ENCODE measurements at regions not wholly inside any gene's neighbourhood (a gene's known extent, or its start where the extent isn't known, plus 50 kb on each side); places are given as distances from the start of the nearest gene placed in this dataset.
"Not testable (repeated sequence)": the region's sequence is repeated elsewhere in the genome, so short reads cannot be mapped to it uniquely, and the experiment has no call there.

DNA sequence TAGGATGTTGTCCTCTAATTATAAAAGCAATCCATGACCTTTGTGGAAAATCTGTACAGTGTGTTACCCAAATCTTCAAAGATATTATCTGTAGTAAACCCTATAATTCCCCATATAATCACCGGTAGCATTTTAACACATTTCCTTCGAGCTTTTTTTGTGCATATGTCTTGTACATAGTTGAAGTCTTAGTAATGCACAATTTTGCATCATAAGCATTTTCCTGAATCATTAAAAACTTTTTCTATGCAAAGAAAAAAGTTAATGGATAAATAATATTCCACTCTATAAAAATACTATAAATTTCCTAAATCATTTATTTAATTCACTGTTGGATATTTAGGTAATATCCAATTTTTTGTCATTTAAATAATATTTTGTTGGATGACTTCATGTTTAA is 201.7 kb downstream of the RRAGC start:
- intact Hi-C loops (cut with DNase I, micrococcal nuclease): no loop called here
- TF ChIP-seq, protein P1, sequence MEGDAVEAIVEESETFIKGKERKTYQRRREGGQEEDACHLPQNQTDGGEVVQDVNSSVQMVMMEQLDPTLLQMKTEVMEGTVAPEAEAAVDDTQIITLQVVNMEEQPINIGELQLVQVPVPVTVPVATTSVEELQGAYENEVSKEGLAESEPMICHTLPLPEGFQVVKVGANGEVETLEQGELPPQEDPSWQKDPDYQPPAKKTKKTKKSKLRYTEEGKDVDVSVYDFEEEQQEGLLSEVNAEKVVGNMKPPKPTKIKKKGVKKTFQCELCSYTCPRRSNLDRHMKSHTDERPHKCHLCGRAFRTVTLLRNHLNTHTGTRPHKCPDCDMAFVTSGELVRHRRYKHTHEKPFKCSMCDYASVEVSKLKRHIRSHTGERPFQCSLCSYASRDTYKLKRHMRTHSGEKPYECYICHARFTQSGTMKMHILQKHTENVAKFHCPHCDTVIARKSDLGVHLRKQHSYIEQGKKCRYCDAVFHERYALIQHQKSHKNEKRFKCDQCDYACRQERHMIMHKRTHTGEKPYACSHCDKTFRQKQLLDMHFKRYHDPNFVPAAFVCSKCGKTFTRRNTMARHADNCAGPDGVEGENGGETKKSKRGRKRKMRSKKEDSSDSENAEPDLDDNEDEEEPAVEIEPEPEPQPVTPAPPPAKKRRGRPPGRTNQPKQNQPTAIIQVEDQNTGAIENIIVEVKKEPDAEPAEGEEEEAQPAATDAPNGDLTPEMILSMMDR (IDR thresholded peaks at IDR 0.05): no peak
- DNase-seq: no peak
- no peak overlapping the region for H3K4me3 ChIP-seq
- no peak for ATAC-seq
- H3K36me3 ChIP-seq (ENCODE audit: low read depth): no peaks in the 10 kb centered on the region
- H3K9me3 ChIP-seq: no peaks in the 10 kb centered on the region
- no peaks in the 10 kb centered on the region for H3K4me1 ChIP-seq (ENCODE audit: low read depth)

DNA sequence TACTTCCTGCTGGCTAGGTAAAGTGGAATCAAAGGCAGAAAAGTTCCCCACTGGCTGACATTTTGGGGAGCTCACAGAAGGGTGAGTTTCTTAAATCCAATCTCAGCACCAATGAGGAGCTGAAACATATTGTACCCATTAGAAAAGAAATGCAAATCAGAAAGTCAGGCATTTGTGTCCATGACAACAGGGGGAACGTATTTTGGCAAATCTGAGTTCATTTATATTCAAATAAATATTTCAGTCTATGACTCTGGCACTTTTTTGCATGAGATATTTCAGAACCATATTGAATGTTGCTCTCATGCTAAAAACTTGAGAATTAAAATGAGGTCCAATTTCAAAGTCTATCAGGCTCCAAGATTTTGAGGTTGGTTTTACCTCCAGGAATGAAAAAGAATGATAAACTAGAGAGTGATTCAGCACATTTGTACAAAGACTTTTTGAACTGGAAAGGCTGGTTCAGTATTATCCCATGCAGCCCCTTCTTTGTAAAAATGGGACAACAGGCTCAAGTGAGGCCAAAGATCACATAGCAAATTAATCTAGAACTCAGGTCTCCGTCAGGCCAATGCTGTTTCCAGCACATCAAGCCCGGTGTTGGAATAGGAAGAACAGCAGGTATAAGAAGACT is 202.2 kb downstream of the RRAGC start:
- Histone ChIP-seq H3K9me3 (no peaks in the 10 kb centered on the region), H3K36me3 (ENCODE audit: low read depth) (no peaks in the 10 kb centered on the region), H3K4me3 (no peak overlapping the region), H3K4me1 (ENCODE audit: low read depth) (no peaks in the 10 kb centered on the region)
- intact Hi-C loops (cut with DNase I, micrococcal nuclease): no loop called here
- ATAC-seq: no peak
- TF ChIP-seq, protein P1 (IDR thresholded peaks at IDR 0.05): no peak
- no peak for DNase-seq

DNA sequence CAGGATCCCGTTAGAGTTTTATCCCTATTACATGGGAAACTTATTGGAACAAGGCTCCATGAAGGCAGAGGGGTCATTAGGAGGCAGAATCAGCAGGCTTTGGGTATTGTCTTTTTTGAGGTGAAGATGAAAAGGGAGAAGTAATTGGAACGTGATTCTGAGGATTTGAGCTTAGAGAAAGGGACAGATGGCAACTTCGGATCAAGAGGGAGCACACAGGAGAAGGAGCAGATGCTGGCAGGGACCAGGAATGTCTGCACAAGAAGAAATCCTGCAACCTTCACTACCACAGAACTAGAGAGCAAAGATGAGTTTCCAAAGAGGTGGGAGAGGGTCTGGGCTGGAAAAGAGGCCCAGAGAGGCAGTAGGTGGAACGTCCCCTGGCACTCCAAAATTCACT is 202.8 kb downstream of the RRAGC start:
- Histone ChIP-seq H3K36me3 (ENCODE audit: low read depth) (no peaks in the 10 kb centered on the region), H3K9me3 (no peaks in the 10 kb centered on the region), H3K4me1 (ENCODE audit: low read depth) (no peaks in the 10 kb centered on the region), H3K4me3 (no peak overlapping the region)
- TF ChIP-seq, protein P1 (IDR thresholded peaks at IDR 0.05): no peak
- ATAC-seq: no peak
- no peak for DNase-seq
- intact Hi-C loops (cut with DNase I, micrococcal nuclease): no loop called here

DNA sequence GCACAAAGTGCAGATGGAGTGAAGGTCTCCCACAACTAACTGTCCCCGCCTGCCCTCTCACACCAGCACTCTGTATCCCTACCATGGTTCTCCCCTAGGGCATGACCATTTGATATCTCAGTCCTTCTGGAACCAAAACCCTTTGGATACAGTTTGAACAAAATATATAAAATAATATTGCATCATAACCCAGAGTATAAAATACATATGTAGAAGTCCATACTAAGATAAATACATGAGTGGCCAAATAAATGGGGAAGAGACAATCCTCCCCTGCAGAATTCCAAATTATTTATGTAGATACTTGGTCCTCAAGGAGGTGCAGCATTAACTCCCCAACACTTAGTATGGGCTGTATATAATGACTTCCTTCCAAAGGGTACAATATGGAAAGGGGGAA is 207.4 kb downstream of the RRAGC start:
- intact Hi-C loops (cut with DNase I, micrococcal nuclease): no loop called here
- Histone ChIP-seq H3K4me3 (no peak overlapping the region), H3K9me3 (no peaks in the 10 kb centered on the region), H3K36me3 (ENCODE audit: low read depth) (no peaks in the 10 kb centered on the region), H3K4me1 (ENCODE audit: low read depth) (no peaks in the 10 kb centered on the region)
- ATAC-seq: no peak
- TF ChIP-seq, protein P1 (IDR thresholded peaks at IDR 0.05): no peak
- DNase-seq: no peak

DNA sequence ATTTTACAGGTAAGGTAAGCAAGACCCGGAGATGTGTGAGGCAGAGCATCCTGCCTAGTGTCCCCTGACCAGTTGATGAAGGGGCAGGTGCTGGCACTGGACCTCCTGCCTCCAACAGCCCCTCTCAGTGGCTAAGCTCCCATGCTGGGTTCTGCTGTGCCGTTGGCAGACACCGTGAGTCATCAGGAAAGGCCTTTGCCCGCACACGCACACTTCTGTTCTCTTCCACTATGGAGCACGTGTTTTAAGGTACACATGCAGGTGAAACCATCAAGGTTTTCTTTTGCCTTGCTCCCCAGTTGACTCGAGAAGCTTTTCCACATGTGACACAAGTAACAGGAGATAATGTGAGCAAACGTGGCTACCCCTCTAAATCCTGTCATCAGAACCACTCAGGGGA is 207.9 kb downstream of the RRAGC start:
- Histone ChIP-seq H3K4me1 (ENCODE audit: low read depth) (no peaks in the 10 kb centered on the region), H3K36me3 (ENCODE audit: low read depth) (no peaks in the 10 kb centered on the region), H3K4me3 (no peak overlapping the region), H3K9me3 (no peaks in the 10 kb centered on the region)
- DNase-seq (no peak), ATAC-seq (no peak)
- intact Hi-C loops (cut with DNase I, micrococcal nuclease): no loop called here
- TF ChIP-seq, protein P1 (IDR thresholded peaks at IDR 0.05): no peak

DNA sequence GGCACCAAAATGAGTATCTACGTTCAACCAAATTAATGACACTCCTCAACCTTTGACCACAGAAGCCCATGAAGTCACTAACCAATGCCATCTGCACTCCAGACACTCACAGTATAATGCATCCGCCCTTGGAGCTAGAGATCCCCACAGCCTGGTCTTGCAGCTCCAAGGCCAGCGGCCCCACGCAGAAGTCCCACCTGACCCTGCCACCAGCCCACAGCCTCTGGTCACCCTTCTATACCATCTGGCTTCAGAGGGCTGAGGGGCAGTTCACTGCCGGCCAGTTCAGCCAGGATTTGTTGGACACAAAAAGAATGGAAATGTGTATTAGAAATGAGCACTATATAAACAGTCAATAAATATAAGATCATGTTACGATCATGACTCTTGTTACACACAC is 211.2 kb downstream of the RRAGC start:
- DNase-seq: no peak
- intact Hi-C loops (cut with DNase I, micrococcal nuclease): no loop called here
- no peaks in the 10 kb centered on the region for H3K9me3 ChIP-seq

DNA sequence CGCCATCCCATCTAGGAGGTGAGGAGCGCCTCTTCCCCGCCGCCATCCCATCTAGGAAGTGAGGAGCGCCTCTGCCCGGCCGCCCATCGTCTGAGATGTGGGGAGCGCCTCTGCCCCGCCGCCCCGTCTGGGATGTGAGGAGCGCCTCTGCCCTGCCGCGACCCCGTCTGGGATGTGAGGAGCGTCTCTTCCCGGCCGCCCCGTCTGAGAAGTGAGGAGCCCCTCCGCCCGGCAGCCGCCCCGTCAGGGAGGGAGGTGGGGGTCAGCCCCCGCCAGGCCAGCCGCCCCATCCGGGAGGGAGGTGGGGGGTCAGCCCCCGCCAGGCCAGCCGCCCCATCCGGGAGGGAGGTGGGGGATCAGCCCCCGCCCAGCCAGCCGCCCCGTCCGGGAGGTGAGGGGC is 212.2 kb downstream of the RRAGC start:
- DNase-seq; H3K4me1 ChIP-seq (ENCODE audit: low read depth); H3K4me3 ChIP-seq; ATAC-seq; intact Hi-C loops (cut with DNase I, micrococcal nuclease); H3K36me3 ChIP-seq (ENCODE audit: low read depth); H3K9me3 ChIP-seq: not testable (repeated sequence)

More for the DNA sequence above, 211.2 kb downstream of the RRAGC start:
- no peak for ATAC-seq
- H3K4me3 ChIP-seq: no peak overlapping the region
- TF ChIP-seq, protein P1 (IDR thresholded peaks at IDR 0.05): no peak
- H3K4me1 ChIP-seq (ENCODE audit: low read depth): no peaks in the 10 kb centered on the region
- no peaks in the 10 kb centered on the region for H3K36me3 ChIP-seq (ENCODE audit: low read depth)

Data from mucosa of descending colon (tissue), 3 donors.